Activated T-helper 17 cell treated with anti-CD3 and anti-CD28 coated beads, Interleukin-2, amount 50 U/mL, for 72 hours (primary cell): ENCODE measurements at regions not wholly inside any gene's neighbourhood (a gene's known extent, or its start where the extent isn't known, plus 50 kb on each side); places are given as distances from the start of the nearest gene placed in this dataset.

Experiments
- ATAC-seq: fragments of 150-1000 bp; cut with Tn5 transposase; replicated peaks from 2 replicates; pipeline ENCODE4 v1.10.0; 2021; ENCODE audit warnings: mild to moderate bottlenecking, moderate library complexity
- H3K27ac Mint-ChIP-seq: one replicate; pipeline ENCODE4 v1.8.0; 2022; ENCODE audit warnings: mixed read lengths
- H3K27me3 Mint-ChIP-seq: one replicate; pipeline ENCODE4 v1.8.0; 2022; ENCODE audit warnings: mixed read lengths
- H3K36me3 Mint-ChIP-seq: one replicate; pipeline ENCODE4 v1.8.0; 2022; ENCODE audit warnings: low read depth, mild to moderate bottlenecking, mixed read lengths
- H3K4me1 Mint-ChIP-seq: one replicate; pipeline ENCODE4 v1.8.0; 2022; ENCODE audit warnings: mixed read lengths
- H3K4me3 Mint-ChIP-seq: one replicate; pipeline ENCODE4 v1.8.0; 2022; ENCODE audit warnings: mild to moderate bottlenecking, mixed read lengths
- H3K9me3 Mint-ChIP-seq: one replicate; pipeline ENCODE4 v1.8.0; 2022; ENCODE audit warnings: mixed read lengths

- Mint-ChIP-seq H3K27ac (no peak overlapping the region), H3K9me3 (peaks cover 5% of the 10 kb centered on the region), H3K4me1 (no peaks in the 10 kb centered on the region), H3K27me3 (peaks cover 4% of the 10 kb centered on the region), H3K36me3 (no peaks in the 10 kb centered on the region), H3K4me3 (no peak overlapping the region)
- no peak for ATAC-seq
Observed at GRCh38 chr5:124297826-124298225, 448.6 kb downstream of the ZNF608 start.

- peaks cover 5% of the 10 kb centered on the region for H3K9me3 Mint-ChIP-seq
- no peaks in the 10 kb centered on the region for H3K36me3 Mint-ChIP-seq
- ATAC-seq = no peak
- H3K27ac Mint-ChIP-seq = no peak overlapping the region
- H3K27me3 Mint-ChIP-seq = peaks cover 4% of the 10 kb centered on the region
- H3K4me1 Mint-ChIP-seq = no peaks in the 10 kb centered on the region
- H3K4me3 Mint-ChIP-seq = no peak overlapping the region
Observed at GRCh38 chr5:124292322-124292855, 454.1 kb downstream of the ZNF608 start.

GRCh38 chr5:124289641-124290311, 456.7 kb downstream of the ZNF608 start:
- Mint-ChIP-seq H3K27me3 (no peaks in the 10 kb centered on the region), H3K4me1 (no peaks in the 10 kb centered on the region), H3K4me3 (no peak overlapping the region), H3K36me3 (no peaks in the 10 kb centered on the region), H3K9me3 (no peaks in the 10 kb centered on the region), H3K27ac (no peak overlapping the region)
- no peak for ATAC-seq

GRCh38 chr5:124289130-124289529, 457.3 kb downstream of the ZNF608 start:
- H3K27ac Mint-ChIP-seq = no peak overlapping the region
- peaks cover 4% of the 10 kb centered on the region for H3K9me3 Mint-ChIP-seq
- no peaks in the 10 kb centered on the region for H3K27me3 Mint-ChIP-seq
- no peak overlapping the region for H3K4me3 Mint-ChIP-seq
- no peaks in the 10 kb centered on the region for H3K36me3 Mint-ChIP-seq
- no peaks in the 10 kb centered on the region for H3K4me1 Mint-ChIP-seq
- ATAC-seq = no peak

- Mint-ChIP-seq H3K27ac (no peak overlapping the region), H3K4me3 (no peak overlapping the region), H3K27me3 (no peaks in the 10 kb centered on the region), H3K36me3 (no peaks in the 10 kb centered on the region), H3K9me3 (peaks cover 9% of the 10 kb centered on the region), H3K4me1 (no peaks in the 10 kb centered on the region)
- no peak for ATAC-seq
Observed at GRCh38 chr5:124287813-124288212, 458.6 kb downstream of the ZNF608 start.

- no peaks in the 10 kb centered on the region for H3K4me1 Mint-ChIP-seq
Observed at GRCh38 chr5:124285733-124286132, 460.7 kb downstream of the ZNF608 start.

GRCh38 chr5:124285071-124285470, 461.4 kb downstream of the ZNF608 start:
- Mint-ChIP-seq H3K9me3 (peaks cover 10% of the 10 kb centered on the region), H3K27me3 (no peaks in the 10 kb centered on the region), H3K4me3 (no peak overlapping the region), H3K4me1 (no peaks in the 10 kb centered on the region), H3K27ac (no peak overlapping the region), H3K36me3 (no peaks in the 10 kb centered on the region)
- no peak for ATAC-seq

More at GRCh38 chr5:124285733-124286132, 460.7 kb downstream of the ZNF608 start:
- ATAC-seq = no peak
- H3K36me3 Mint-ChIP-seq = no peaks in the 10 kb centered on the region
- H3K9me3 Mint-ChIP-seq = peaks cover 10% of the 10 kb centered on the region
- H3K4me3 Mint-ChIP-seq = no peak overlapping the region
- H3K27ac Mint-ChIP-seq = no peak overlapping the region
- H3K27me3 Mint-ChIP-seq = no peaks in the 10 kb centered on the region

- H3K9me3 Mint-ChIP-seq = peaks cover 10% of the 10 kb centered on the region
- no peaks in the 10 kb centered on the region for H3K27me3 Mint-ChIP-seq
- H3K36me3 Mint-ChIP-seq = no peaks in the 10 kb centered on the region
- no peak overlapping the region for H3K4me3 Mint-ChIP-seq
- no peaks in the 10 kb centered on the region for H3K4me1 Mint-ChIP-seq
- ATAC-seq = no peak
- H3K27ac Mint-ChIP-seq = no peak overlapping the region
Observed at GRCh38 chr5:124283031-124283430, 463.4 kb downstream of the ZNF608 start.

- peaks cover 10% of the 10 kb centered on the region for H3K9me3 Mint-ChIP-seq
- H3K36me3 Mint-ChIP-seq = no peaks in the 10 kb centered on the region
- ATAC-seq = no peak
- no peak overlapping the region for H3K4me3 Mint-ChIP-seq
- H3K27me3 Mint-ChIP-seq = no peaks in the 10 kb centered on the region
- no peaks in the 10 kb centered on the region for H3K4me1 Mint-ChIP-seq
- H3K27ac Mint-ChIP-seq = no peak overlapping the region
Observed at GRCh38 chr5:124280079-124280478, 466.4 kb downstream of the ZNF608 start.

- ATAC-seq = no peak
- peaks cover 8% of the 10 kb centered on the region for H3K9me3 Mint-ChIP-seq
- H3K4me3 Mint-ChIP-seq = no peak overlapping the region
- H3K27ac Mint-ChIP-seq = no peak overlapping the region
- H3K4me1 Mint-ChIP-seq = no peaks in the 10 kb centered on the region
- H3K27me3 Mint-ChIP-seq = no peaks in the 10 kb centered on the region
- no peaks in the 10 kb centered on the region for H3K36me3 Mint-ChIP-seq
Observed at GRCh38 chr5:124279146-124279876, 467.1 kb downstream of the ZNF608 start.

GRCh38 chr5:124278636-124279035, 467.8 kb downstream of the ZNF608 start:
- H3K9me3 Mint-ChIP-seq = peaks cover 5% of the 10 kb centered on the region
- ATAC-seq = no peak

GRCh38 chr5:124277767-124278545, 468.5 kb downstream of the ZNF608 start:
- no peak overlapping the region for H3K4me3 Mint-ChIP-seq

More at GRCh38 chr5:124278636-124279035, 467.8 kb downstream of the ZNF608 start:
- Mint-ChIP-seq H3K27me3 (no peaks in the 10 kb centered on the region), H3K36me3 (no peaks in the 10 kb centered on the region), H3K4me1 (no peaks in the 10 kb centered on the region), H3K27ac (no peak overlapping the region), H3K4me3 (no peak overlapping the region)

GRCh38 chr5:124276166-124276565, 470.3 kb downstream of the ZNF608 start:
- no peaks in the 10 kb centered on the region for H3K36me3 Mint-ChIP-seq
- no peak for ATAC-seq
- no peak overlapping the region for H3K4me3 Mint-ChIP-seq
- no peaks in the 10 kb centered on the region for H3K27me3 Mint-ChIP-seq
- no peak overlapping the region for H3K27ac Mint-ChIP-seq
- H3K9me3 Mint-ChIP-seq = no peaks in the 10 kb centered on the region
- no peaks in the 10 kb centered on the region for H3K4me1 Mint-ChIP-seq

More at GRCh38 chr5:124277767-124278545, 468.5 kb downstream of the ZNF608 start:
- Mint-ChIP-seq H3K27ac (no peak overlapping the region), H3K9me3 (peaks cover 3% of the 10 kb centered on the region), H3K36me3 (no peaks in the 10 kb centered on the region), H3K4me1 (no peaks in the 10 kb centered on the region), H3K27me3 (no peaks in the 10 kb centered on the region)
- ATAC-seq = no peak

- H3K4me3 Mint-ChIP-seq = no peak overlapping the region
- no peaks in the 10 kb centered on the region for H3K36me3 Mint-ChIP-seq
- ATAC-seq = no peak
- no peaks in the 10 kb centered on the region for H3K9me3 Mint-ChIP-seq
- no peaks in the 10 kb centered on the region for H3K4me1 Mint-ChIP-seq
- H3K27me3 Mint-ChIP-seq = no peaks in the 10 kb centered on the region
- no peak overlapping the region for H3K27ac Mint-ChIP-seq
Observed at GRCh38 chr5:124274949-124275348, 471.5 kb downstream of the ZNF608 start.
